ENCODE measurements at regions not wholly inside any gene's neighbourhood (a gene's known extent, or its start where the extent isn't known, plus 50 kb on each side); places are given as distances from the start of the nearest gene placed in this dataset.

DNA sequence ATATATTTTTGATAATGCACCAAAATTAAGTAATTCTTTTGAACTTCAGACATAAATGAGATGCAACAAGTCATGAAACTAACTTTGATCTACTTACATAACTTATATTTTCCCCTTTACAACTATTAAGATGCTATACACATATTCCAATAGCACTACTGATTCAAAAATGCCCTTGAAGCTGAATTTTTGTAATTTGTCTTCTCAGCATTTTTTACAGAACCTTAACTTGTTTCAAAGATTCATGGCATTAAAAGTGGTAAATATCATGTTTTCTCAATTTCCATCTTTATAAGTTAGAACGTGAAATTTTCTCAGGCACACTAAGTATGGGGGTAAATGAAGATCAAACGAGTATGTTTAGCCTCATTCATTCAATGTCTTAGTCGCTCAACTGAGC lies 460.0 kb upstream of the FAM241A start:
- TF ChIP-seq, protein P1, sequence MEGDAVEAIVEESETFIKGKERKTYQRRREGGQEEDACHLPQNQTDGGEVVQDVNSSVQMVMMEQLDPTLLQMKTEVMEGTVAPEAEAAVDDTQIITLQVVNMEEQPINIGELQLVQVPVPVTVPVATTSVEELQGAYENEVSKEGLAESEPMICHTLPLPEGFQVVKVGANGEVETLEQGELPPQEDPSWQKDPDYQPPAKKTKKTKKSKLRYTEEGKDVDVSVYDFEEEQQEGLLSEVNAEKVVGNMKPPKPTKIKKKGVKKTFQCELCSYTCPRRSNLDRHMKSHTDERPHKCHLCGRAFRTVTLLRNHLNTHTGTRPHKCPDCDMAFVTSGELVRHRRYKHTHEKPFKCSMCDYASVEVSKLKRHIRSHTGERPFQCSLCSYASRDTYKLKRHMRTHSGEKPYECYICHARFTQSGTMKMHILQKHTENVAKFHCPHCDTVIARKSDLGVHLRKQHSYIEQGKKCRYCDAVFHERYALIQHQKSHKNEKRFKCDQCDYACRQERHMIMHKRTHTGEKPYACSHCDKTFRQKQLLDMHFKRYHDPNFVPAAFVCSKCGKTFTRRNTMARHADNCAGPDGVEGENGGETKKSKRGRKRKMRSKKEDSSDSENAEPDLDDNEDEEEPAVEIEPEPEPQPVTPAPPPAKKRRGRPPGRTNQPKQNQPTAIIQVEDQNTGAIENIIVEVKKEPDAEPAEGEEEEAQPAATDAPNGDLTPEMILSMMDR (IDR thresholded peaks at IDR 0.05): no peak
- TF ChIP-seq POLR2A (IDR thresholded peaks at IDR 0.05): no peak
- TF ChIP-seq POLR2AphosphoS5 (IDR thresholded peaks at IDR 0.05): no peak
